Nucleus accumbens (tissue), 56 donors: ENCODE measurements at regions not wholly inside any gene's neighbourhood (a gene's known extent, or its start where the extent isn't known, plus 50 kb on each side); places are given as distances from the start of the nearest gene placed in this dataset.
"Not testable (repeated sequence)": the region's sequence is repeated elsewhere in the genome, so short reads cannot be mapped to it uniquely, and the experiment has no call there.

ENCODE experiments used
- DNase-seq, 56 donors: peaks; one replicate each; lab custom pipeline; 2025; lab: John Stamatoyannopoulos, UW

DNA sequence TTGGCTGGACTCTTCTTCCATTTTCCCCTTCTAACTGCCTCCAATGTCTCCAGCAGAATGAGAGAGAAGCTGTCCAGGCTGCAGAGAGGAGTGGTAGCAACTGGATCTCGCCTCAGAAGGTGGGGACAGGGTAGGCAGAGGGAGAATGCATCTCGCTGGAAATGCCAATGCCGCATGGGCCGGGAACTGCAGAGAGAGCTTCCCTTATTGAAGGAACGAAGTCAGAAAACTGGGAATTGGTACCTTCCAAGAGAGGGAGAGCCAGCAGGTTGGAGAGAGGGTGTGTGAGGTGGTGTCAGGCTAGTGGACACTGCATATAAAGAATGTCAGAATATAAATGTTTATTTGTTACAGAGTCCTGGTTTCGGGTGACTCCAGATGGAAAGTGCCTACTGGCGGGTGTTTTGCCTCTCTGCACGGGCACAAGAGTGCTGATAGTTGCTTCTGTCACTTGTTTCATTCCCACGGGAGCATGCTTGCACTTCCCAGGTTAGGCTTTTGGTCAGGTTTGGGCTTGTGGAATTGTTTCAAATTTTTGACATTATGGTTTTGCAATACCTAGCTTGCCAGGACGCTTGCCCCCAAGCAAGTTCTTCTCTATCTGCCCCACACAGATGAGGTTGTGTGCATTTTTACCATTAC is 156.8 kb upstream of the STS start:
- DNase-seq: no peak

DNA sequence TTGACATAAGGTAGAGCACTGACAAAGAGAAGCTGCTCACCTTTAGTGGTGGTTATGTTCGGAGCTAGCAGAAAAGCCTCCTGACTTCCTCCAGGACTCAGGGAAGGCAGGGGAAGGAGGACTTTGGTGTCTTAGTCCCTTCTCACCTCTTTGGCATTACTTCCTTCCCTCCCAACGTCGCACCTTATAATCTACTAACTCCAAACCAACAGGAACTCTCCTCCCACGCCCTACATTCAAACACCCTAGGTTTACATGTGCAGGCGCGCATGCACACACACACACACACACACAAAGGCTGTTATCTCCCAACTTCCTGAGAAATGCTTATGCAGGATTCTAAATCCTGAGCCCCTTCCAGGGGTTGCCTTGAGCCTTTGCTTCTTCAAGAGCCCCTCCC is 157.7 kb upstream of the STS start:
- no peak for DNase-seq

DNA sequence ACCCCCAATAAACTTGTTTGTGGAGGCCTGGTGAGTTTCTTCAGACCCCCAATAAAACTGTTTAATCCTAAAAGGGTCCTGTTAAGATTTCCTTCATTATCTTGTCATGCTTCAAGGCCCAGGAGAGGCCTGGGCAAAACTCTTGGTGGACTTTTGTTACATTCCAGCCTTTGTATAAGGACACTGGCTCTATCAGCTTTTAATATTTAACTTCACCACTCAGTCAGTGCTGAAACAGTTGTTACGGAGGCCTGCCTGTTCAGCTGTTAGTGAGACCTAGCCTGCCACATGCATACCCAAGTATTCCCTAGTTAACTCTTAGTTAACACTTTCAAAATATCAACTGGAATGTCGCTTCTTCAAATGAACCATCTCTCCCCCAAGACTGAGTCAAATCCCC is 158.8 kb upstream of the STS start:
- DNase-seq: not testable (repeated sequence)

DNA sequence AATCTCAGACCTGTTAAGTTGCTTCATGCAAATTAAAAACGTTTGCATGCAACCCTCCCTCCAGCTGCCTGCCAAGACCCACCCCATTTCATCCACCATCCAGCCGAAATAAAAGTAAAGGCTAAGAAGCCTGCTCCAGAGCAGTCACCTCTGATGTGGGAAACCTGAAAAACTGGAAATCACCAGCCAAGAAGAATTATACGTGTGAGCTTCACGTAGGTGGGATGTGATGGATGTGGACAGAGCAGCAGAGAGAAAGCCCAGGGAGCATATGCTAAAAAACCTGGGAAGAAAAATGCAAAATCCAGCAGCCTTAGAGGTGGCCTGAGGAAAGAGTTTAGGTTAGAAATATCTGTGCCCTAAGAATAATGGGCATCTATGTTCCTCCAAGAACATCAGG is 160.6 kb upstream of the STS start:
- no peak for DNase-seq

DNA sequence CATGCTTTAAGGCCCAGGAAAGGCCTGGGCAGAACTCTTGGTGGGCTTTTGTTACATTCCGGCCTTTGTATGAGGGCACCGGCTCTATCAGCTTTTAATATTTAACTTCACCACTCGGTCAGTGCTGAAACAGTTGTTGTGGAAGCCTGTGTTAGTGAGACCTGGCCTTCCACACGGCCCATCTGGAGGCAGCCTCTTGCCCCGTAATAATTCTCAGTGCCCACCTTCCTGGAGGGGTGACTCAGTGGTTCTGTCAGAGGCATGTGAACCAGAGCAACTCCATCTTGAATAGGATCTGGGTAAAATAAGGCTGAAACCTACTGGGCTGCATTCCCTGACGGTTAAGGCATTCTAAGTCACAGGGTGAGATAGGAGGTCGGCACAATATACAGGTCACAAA is 162.0 kb upstream of the STS start:
- DNase-seq: no peak

DNA sequence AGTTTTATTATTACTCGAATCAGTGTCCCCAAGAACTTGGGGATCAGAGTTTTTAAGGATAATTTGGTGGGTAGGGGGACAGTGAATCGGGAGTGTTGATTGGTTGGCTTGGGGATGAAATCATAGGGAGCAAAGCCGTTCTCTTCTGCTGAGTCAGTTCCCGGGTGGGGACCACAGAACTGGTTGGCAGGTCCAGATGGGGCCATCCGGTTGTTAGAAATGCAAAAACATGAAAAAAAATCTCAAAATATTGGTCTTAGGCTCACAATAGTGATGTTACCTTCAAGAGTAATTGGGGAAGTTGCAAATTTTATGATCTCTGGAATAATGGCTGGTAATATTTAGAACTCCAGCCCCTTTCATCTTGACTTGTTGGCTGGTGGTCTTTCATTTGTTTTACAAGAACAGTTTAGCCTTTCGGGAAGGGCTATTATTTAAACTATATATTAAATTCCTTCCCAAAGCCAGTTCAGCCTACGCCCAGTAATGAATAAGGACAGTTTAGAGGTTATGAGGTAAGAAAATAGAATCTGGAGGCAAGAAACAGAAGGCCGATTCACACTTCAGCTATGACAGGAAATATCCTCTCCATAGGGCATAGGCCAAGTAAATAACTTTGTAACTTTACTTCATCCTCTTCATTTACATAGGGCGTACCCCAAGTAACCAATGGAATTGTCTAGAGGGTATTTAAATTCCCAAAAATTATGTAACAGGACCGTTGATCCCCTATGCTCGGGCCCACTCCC is 164.1 kb upstream of the STS start:
- DNase-seq: no peak

DNA sequence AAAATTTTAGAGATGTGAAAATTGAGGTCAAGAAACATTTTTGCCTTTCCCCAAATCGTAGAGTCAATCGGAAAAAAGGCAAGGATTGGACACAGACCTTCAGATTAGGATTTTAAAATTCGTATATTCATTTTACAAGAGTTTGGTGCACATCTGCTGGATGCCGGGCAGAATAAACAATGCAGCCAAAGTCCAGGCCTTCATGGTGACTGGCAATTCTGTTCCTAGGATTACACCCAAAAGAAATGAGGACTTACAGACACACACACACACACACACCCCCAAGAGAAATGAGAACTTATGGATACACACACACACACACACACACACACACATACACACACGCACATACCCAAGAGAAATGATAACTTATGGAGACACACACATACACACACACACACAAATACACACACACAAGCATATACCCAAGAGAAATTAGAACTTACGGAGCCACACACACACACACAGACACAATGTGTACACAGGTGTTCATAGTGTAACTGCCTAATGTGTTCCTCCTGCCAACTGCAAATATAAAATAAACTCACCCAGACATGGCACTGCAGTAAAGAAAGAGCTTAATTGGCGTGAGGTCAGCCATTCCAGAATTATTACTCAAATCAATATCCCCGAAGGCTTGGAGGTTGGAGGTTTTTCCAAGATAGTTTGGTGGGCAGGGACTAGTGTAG is 165.7 kb upstream of the STS start:
- DNase-seq: no peak

DNA sequence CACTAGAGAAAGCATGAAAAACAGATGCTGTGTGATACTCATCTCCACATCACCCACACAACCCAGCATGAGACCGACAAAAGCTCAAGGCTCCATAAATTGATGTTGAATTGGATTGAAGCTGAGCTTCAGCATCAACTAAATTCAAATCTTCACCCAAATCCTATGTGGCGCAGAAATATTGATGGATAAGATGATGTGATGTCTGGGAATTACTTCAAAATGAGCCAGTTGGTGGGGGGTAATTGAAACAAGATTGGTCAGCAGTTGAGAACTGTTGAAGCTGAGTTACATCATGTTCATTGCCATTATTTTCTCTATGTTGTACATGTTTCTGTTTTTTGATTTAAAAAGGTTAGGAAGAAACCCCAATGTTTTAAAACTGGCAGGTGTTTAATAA is 166.5 kb upstream of the STS start:
- no peak for DNase-seq

DNA sequence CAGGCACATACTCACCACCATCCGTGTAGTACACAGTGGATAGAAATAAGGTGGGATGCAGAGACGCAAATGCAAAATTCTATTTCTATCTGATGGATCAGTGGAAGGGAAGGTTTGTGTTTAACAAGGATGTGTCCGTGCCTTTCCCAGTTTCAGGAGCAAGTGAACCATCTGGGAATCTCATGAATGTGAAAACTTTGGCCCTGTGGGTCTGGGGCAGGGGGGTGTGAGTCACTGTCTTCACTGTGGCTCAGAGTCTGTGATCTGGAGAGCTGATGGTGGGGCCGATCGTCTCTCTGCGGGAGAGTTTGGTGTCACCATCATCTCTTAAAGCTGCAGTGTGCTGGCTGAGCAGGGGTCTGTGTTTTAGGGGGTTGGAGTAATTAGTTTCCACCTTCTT is 179.3 kb upstream of the STS start:
- DNase-seq: no peak

DNA sequence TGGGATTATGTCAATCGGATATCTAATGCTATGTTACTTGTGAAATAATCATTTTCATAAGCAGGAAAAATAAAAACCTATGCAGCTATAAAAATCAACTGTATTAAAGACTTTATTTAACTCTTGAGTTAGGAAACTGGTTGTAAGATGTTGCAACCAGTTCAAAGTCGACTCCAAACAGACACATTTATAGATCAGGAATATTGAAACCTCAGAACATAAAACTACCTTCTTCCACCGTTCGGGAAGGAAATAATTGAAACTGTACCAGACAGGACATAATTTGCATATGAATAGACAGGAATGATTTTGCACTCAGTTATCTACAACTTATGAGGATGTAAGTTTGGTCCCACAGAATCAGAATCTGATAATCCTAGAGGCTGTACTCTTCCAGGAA is 181.8 kb upstream of the STS start:
- DNase-seq: no peak

DNA sequence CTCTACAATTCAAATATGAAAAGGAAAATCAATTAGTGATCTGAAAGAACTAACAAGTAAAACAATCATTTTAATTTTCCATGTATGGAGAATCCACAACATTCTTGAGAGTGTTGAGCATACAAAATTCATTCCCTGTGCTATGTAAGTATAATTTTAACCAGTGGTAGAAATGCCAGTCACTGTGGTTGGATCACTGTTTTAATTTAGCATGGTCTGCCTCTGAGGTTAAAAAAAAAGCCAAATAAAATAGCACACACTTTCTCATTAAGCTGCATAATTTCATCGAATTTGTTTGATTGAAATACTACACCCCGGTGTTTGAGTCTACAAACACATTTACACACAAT is 185.5 kb upstream of the STS start:
- no peak for DNase-seq

DNA sequence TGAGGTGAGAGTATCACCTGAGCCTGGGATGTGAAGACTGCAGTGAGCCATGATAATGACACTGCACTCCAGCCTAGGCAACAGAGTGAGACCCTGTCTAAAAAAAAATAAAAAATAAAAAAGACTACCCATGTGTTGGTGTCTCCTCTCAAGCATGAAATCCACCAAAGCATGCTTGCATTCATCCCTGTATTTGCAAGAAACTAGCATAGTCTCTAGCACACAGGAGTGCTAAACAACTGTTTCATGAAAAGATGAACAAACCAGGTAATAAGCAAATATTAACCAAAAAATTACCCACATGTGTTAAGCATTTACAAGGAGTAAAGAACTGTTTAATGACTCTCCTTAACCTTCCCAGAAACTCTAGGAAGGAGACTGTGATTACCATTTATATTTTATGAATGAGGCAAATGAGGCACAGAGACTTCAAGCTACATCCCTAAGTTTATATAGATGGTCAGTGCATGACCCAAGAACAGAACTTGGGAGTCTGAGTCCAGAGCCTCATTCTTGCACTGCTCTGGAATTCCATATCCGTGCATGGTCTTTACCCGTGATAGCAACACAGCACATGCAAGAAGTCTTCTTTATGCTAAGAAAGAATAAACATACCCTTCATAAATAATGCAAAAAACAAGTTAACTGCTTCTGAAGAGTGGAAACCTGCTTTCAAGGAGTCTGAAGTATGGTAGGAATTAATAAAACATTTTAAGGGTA is 186.1 kb upstream of the STS start:
- DNase-seq: no peak

DNA sequence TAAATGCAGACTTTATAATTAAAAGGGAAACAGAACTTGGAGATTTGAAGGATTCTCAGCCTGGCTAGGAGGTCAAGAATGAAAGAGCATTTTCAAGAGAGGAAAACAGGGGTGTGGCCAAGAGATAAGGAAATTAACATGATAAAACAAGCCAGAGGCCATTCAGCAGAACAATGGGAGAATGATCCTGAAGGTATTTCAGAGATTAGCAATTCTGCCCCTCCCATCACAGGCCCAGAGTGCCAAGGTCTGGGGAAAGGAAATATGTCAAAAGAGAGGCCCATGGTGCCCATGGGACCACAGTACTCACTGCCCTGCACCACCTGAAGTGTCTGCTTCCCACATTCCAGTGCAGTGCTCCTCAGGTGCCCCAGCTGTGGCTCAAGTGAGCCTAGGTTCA is 188.5 kb upstream of the STS start:
- no peak for DNase-seq

DNA sequence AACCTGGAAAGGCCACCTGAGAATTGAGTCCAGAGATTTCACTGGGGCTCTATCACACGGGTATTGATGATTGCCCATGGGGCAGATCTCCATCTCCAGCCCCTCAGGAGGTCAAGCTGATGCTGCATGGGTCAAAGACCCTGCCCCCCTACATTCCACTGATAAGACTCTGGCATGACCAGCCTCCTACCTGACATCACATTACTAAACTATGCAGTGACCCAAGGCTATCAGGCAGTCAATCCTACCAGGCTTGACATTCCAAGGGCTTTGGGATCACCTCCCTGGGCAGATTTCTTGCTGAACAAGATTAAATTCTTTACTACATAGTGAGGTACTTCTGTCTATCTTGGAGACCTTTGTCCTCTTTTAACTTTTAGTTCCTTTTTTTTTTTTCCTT is 192.7 kb upstream of the STS start:
- no peak for DNase-seq

DNA sequence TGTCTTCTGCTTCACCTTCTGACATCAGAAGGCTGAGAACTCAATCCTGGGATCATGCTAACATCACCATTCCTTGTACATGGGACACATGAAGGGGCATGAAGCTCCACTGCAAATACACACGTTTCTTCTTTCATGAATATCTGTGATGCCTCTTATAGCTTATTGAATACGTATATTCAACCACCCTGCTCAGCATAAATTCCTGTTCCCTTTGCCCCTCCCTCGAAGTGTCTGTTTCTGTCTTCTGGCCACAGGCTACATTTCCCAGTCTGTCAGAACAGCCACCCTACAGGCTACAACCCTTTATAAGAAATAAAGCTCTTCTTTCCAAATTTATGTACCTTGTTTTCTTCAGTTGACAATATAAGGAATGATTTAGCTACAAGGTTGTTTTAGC is 201.3 kb upstream of the STS start:
- no peak for DNase-seq

DNA sequence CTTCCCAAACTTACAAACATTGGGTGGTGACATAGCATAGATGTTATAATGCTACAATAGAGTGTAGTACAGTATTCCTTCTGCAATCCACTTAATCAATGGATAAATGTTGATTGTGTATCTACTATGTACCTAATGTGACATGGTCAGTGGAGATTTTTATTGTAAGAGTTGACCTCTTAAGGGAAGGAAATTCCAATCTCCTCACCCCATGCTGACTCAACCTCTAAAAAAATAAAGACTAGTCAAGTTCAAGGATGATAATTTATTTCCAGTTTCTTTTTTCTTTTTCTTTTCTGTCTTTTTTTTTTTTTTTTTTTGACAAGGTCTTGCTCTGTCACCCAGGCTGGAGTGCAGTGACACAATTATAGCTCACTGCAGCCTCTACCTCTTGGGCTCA is 206.5 kb upstream of the STS start:
- DNase-seq: no peak

DNA sequence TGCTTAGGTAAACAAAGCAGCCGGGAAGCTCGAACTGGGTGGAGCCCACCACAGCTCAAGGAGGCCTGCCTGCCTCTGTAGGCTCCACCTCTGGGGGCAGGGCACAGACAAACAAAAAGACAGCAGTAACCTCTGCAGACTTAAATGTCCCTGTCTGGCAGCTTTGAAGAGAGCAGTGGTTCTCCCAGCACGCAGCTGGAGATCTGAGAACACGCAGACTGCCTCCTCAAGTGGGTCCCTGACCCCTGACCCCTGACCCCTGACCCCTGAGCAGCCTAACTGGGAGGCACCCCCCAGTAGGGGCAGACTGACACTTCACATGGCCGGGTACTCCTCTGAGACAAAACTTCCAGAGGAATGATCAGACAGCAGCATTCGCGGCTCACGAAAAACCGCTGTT is 214.6 kb upstream of the STS start:
- DNase-seq: not testable (repeated sequence)

DNA sequence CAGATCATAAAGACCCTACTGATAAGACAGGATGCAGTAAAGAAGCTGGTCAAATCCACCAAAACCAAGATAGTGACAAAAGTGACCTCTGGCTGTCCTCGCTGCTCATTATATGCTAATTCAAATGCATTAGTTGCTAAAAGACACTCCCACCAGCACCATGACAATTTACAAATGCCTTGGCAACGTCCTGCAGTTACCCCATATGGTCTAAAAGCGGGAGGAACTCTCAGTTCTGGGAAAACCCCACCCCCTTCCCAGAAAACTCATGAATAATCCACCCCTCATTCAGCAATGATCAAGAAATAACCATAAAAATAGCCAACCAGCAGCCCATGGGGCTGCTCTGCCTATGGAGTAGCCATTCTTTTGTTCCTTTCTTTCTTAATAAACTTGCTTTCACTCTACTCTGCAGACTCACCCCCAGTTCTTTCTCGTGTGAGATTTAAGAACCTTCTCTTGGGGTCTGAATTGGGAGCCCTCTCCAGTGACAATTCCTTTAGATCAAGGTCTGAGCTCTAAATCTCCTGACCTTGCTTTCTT is 217.1 kb upstream of the STS start:
- no peak for DNase-seq

DNA sequence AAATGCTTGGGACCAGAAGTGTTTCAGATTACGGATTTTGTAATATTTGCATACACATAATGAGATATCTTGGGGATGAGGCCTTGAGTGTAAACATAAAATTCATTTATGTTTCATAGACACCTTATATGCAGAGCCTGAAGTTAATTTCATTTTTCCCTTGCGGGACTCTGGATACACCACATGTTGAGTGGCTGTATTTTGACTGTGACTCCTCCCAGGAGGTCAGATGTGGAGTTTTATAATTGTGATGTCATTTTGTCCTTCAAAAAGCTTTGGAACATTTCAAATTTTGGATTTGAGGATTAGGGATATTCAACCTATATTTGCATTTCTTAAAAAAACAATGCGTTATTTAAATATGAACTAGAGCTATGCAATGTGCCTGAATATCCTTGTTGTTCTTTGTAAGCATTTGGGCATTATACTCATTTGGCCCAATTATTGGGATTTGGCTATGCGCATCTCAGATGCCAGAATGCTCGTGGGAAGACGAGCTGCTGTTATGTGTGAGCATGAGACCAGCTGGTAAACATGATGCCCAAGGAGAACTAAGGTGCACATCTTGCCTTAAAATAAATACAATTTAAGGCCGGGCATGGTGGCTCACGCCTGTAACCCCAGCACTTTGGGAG is 223.0 kb upstream of the STS start:
- DNase-seq: no peak

DNA sequence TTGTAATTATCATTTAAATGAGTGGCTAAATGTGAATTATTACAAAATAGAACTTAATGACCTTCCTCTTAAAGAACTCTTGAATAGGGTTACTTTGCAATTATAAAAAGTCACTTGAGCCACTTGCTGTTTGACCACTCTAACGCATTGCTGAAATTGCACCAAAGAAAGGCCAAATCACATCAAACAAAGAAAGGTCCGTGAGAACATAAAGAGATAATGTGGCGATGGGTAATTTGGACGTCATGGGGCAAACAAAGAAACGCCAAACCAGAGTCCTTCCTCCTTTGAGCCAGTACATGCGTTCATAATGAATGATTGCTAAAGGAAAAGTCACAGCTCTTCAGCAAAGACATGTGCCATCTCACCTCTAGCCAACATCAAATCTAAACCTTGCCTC is 229.8 kb upstream of the STS start:
- DNase-seq: no peak

DNA sequence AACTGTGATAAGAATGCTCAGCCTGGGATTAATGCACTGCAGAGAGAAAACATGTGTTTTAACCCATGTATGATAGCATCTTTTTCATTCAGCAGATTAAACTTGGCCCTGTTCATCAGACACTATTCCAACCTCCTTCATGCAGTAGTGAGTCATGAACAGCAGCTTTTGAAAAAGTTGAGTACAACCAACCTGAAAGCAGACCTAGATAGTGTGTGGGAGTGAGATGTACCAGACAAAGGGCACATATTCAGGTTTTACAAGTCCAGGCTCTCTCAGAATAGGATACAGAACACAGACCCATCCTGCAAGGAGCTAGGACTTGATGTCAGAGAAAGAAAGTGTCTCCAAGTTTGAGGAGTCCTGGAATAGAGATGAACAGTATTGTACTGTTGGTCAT is 237.3 kb upstream of the STS start:
- DNase-seq: no peak
